ENCODE measurements at regions not wholly inside any gene's neighbourhood (a gene's known extent, or its start where the extent isn't known, plus 50 kb on each side); places are given as distances from the start of the nearest gene placed in this dataset.

DNA sequence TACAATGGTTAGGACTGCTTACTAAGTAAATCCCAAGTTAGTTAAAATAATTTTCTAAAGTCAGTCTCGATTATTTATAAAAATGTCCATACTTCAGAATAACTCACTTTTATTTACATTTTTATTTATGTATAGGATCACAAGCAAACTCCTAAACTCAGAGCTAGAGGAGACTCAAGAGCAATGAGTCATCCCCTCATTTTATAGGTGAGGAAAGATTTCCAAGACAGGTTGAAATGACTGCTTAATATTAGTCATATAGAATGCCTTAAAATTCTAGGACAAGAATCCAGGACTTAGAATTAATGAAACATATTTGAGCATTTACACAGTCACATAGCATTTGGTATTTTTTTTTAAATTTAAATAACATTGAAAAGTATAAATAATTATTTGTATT, 983.8 kb downstream of the SI start:
- TF ChIP-seq CTCF (IDR thresholded peaks at IDR 0.05) (no peak), EP300 (IDR thresholded peaks at IDR 0.05) (no peak), POLR2A (IDR thresholded peaks at IDR 0.05) (no peak)
